GM20000 (cell line): ENCODE measurements at regions not wholly inside any gene's neighbourhood (a gene's known extent, or its start where the extent isn't known, plus 50 kb on each side); places are given as distances from the start of the nearest gene placed in this dataset.
"Not testable (repeated sequence)": the region's sequence is repeated elsewhere in the genome, so short reads cannot be mapped to it uniquely, and the experiment has no call there.

Source experiments
- DNase-seq: peaks from one replicate; pipeline ENCODE4 v3.0.0; 2012; ENCODE audit warnings: low spot score
- CTCF ChIP-seq: IDR thresholded peaks from 2 replicates; pipeline ENCODE4 v1.5.1; 2012; ENCODE audit warnings: mild to moderate bottlenecking, control low read depth; ENCODE audit errors: extremely low read depth, missing control alignments

GRCh38 chr1:115537415-115537814 lies 104.4 kb upstream of the VANGL1 start:
- no peak for DNase-seq
- TF ChIP-seq CTCF = no peak

- DNase-seq = no peak
- no peak for TF ChIP-seq CTCF
Measured at GRCh38 chr1:115536279-115536816, 105.4 kb upstream of the VANGL1 start.

DNA sequence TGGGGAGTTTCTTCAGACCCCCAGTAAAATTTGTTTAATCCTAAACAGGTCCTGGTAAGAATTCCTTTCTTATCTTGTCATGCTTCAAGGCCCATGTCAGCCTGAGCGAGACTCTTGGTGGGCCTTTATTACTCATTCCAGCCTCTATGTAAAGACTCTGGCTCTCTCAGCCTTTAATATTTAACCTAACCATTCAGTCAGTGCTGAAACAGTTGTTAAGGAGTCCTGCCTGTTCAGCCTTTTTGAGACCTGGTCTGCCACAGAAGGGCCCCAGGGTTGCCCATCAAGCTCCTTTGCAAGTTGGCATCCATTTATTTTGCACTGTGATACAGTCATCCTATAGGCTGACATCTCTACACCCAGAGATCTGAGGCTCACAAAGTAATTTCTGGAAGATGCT lies 107.7 kb upstream of the VANGL1 start:
- no peak for TF ChIP-seq CTCF
- DNase-seq = no peak

GRCh38 chr1:115531631-115532264 lies 110.0 kb upstream of the VANGL1 start:
- no peak for DNase-seq
- no peak for TF ChIP-seq CTCF

DNA sequence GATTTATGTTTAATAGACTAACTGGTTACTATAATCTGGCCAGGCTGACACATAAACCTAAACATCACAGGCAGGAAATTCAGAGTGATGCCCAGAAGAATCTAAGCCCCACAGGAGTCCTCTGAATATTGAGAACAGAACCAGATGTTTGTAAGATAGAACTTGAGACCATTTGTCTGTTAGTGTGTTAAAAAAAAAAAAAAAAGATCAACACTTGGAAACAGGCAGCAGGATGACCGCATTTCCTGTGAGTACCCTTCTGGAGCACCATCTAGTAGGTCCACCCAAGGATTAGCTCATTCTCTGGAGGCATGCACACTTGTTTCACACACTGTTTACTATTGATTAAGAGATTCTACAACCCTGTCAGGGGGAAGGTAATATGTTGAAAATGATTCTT lies 111.4 kb upstream of the VANGL1 start:
- TF ChIP-seq CTCF = no peak
- DNase-seq = no peak

- DNase-seq = no peak
- no peak for TF ChIP-seq CTCF
Measured at GRCh38 chr1:115529216-115529897, 112.4 kb upstream of the VANGL1 start.

DNA sequence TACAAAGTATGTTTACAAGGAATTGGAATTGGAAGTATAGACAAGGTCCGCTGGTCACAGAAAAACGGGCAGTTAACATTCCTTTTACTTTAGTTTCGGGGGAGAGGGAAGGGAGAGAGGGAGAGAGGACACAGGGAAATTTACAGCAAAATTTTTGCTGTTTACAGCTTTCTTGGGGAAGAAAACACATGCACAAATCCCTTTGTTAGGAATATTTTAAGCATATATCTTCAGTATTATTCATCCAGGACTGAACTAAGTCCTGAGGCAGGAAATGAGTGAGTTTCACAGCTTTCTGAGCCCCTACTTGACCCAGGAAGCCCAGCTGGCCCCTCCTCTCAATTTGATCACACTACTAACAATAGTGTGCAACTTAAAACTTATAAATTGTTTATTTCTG lies 113.4 kb upstream of the VANGL1 start:
- not testable (repeated sequence) for DNase-seq

GRCh38 chr1:115527746-115528145 lies 114.0 kb upstream of the VANGL1 start:
- no peak for TF ChIP-seq CTCF
- DNase-seq = no peak
